ENCODE measurements at regions not wholly inside any gene's neighbourhood (a gene's known extent, or its start where the extent isn't known, plus 50 kb on each side); places are given as distances from the start of the nearest gene placed in this dataset. TPM values are rescaled to one million over a fixed set of nuclear protein-coding genes. Genes with fewer than 3 reads are reported as not detected.

- FAIRE-seq: no peak
- DNase-seq (ENCODE audit: low spot score in 2 of 2): no peak
Measured at GRCh38 chr7:18437101-18437500, 58.4 kb upstream of the HDAC9 start.

DNA sequence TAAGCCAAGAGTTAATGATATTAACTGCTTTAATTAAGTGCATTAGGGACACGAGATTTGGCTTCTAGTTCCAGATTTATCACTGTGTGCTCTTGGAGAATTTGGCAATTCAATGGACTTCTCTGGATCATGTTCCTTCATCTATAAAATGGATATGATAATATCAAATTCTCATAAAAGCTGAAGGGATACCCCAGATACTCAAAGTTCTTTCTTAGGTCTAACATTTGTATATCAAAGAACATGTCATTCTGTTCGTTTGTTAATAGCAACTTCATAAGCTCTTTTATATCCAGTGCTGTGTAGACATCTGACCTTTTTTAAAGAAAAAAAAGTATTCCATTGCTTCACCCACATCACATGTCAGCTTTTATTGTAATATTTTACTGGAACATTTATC is 54.6 kb upstream of the HDAC9 start:
- no peak for FAIRE-seq
- DNase-seq (ENCODE audit: low spot score in 2 of 2): no peak

DNA sequence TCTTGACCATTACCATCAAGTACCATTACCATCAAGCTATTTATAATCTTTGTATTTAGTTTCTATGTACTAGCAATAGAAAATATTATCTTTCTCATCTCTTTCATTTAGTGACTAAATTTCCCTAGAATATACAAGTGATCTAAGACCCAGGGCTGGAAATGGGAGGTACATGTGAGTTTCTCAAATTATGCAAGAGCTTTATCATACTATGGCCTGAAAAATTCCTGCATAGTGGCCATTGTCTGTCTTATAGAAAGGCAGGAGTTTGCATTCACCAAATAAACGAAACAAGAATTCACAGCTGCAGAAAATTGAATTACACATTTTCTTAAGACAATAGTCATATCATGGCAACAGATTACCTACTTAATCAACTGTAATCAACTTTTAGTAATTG is 50.7 kb upstream of the HDAC9 start:
- FAIRE-seq (no peak), DNase-seq (ENCODE audit: low spot score in 2 of 2) (no peak)

- no peak for DNase-seq (ENCODE audit: low spot score in 2 of 2)
- no peak for FAIRE-seq
Measured at GRCh38 chr7:18445483-18445882, 50.1 kb upstream of the HDAC9 start.

Small RNAs in the stretch of these regions (small RNA-seq; reads per million reads assigned to genes)
- gene MIR1302-6: not detected
